K562 (cell line): ENCODE measurements at regions not wholly inside any gene's neighbourhood (a gene's known extent, or its start where the extent isn't known, plus 50 kb on each side); places are given as distances from the start of the nearest gene placed in this dataset.

Experiments
- ATAC-seq: fragments of 200-7000 bp; cut with Tn5 transposase; 3 replicates; pipeline ENCODE4 v1.9.1; 2020; ENCODE audit warnings: moderate library complexity
- BruUV-seq: library from RNA; stranded (reverse); fragments of 400-500 nt; replicated peaks from 2 replicates; lab custom pipeline; 2021; lab: Mats Ljungman, UMichigan
- CTCF ChIA-PET: fragments of 300-600 bp; formaldehyde crosslinking; extraction: SDS; loops from one replicate; lab custom pipeline; 2021; ENCODE audit warnings: low intra/inter-chr PET ratio; lab: Yijun Ruan, JAX
- POLR2A ChIA-PET: fragments of 300-600, 350-650 bp; sonication (Branson Sonifier 250); formaldehyde crosslinking; extraction: SDS; loops from one replicate; lab custom pipeline; 2021; ENCODE audit warnings: antibody characterized with exemption, inconsistent platforms; lab: Yijun Ruan, JAX
- DNase-seq, 4 experiments: peaks; one replicate each; pipeline versions ENCODE4 v3.0.0 to v3.0.0-alpha.2; 2011 to 2018; ENCODE audit warnings: low spot score in 3 of 4, mixed read lengths in 3 of 4; ENCODE audit errors: extremely low read depth in 1 of 4
- FAIRE-seq: peaks from 2 replicates; lab custom pipeline; 2011; peaks lifted over from hg19 to GRCh38; lab: Jason Lieb, UNC
- H2AFZ ChIP-seq: 2 replicates; pipeline ENCODE4 v1.6.0; 2011; ENCODE audit warnings: low read depth, low read length, control low read depth, inconsistent platforms
- H3K27ac ChIP-seq: fragments of 200-600 bp; 3 replicates; pipeline ENCODE4 v1.8.0; 2011; ENCODE audit warnings: low read depth, mild to moderate bottlenecking, control low read depth, inconsistent platforms, low read length, moderate library complexity, mixed read lengths; ENCODE audit errors: extremely low read depth
- H3K27me3 ChIP-seq, 2 experiments: fragments of 300-600 bp in 1 of 2; 2 replicates in 1 of 2; 3 replicates in 1 of 2; pipeline versions ENCODE4 v1.6.0 to v1.8.0; 2011; ENCODE audit warnings: inconsistent platforms in 2 of 2, low read length in 2 of 2, mild to moderate bottlenecking in 1 of 2, mixed read lengths in 1 of 2, moderate library complexity in 1 of 2; ENCODE audit not compliant: control insufficient read depth in 2 of 2, insufficient read depth in 2 of 2
- H3K36me3 ChIP-seq: fragments of 300-600 bp; 3 replicates; pipeline ENCODE4 v1.8.0; 2011; ENCODE audit warnings: mild to moderate bottlenecking, low read length, inconsistent platforms; ENCODE audit not compliant: control insufficient read depth, insufficient read depth
- H3K4me1 ChIP-seq, 2 experiments: fragments of 200-600 bp in 1 of 2; replicated peaks in 1 of 2; 2 replicates in 1 of 2; 3 replicates in 1 of 2; pipeline versions ENCODE4 v1.5.1 to v1.8.0; 2011; ENCODE audit warnings: inconsistent platforms in 2 of 2, low read length in 2 of 2, mild to moderate bottlenecking in 1 of 2, mixed read lengths in 1 of 2, moderate library complexity in 1 of 2; ENCODE audit not compliant: control insufficient read depth in 2 of 2, insufficient read depth in 2 of 2
- H3K4me2 ChIP-seq: 2 replicates; pipeline ENCODE4 v1.6.1; 2011; ENCODE audit warnings: low read length, control low read depth, inconsistent platforms, mixed read lengths; ENCODE audit not compliant: insufficient read depth
- H3K4me3 ChIP-seq: fragments of 200-600 bp; sonication (generic), shearing (Covaris generic); 2 replicates; pipeline ENCODE4 v1.5.1; 2016; ENCODE audit warnings: control low read depth, inconsistent platforms
- H3K79me2 ChIP-seq: fragments of 200-600 bp; 3 replicates; pipeline ENCODE4 v1.8.0; 2011; ENCODE audit warnings: low read length, inconsistent platforms; ENCODE audit not compliant: control insufficient read depth, insufficient read depth
- H3K9ac ChIP-seq, 2 experiments: 2 replicates each; pipeline versions ENCODE4 v1.6.0 to v1.6.1; 2011; ENCODE audit warnings: low read depth in 2 of 2, low read length in 2 of 2, control low read depth in 1 of 2, inconsistent platforms in 1 of 2, mild to moderate bottlenecking in 1 of 2, mixed read lengths in 1 of 2; ENCODE audit not compliant: insufficient read depth in 1 of 2
- H3K9me1 ChIP-seq: one replicate; pipeline ENCODE4 v1.6.0; 2011; ENCODE audit warnings: inconsistent platforms, mild to moderate bottlenecking, low read length, moderate library complexity; ENCODE audit not compliant: control insufficient read depth, insufficient read depth
- H3K9me3 ChIP-seq: replicated peaks from 2 replicates; pipeline ENCODE4 v1.5.1; 2011; ENCODE audit warnings: low read depth, low read length, inconsistent platforms; ENCODE audit not compliant: control insufficient read depth, insufficient read depth
- H4K20me1 ChIP-seq: replicated peaks from 2 replicates; pipeline ENCODE4 v1.6.1; 2011; ENCODE audit warnings: low read length, inconsistent platforms, mixed read lengths; ENCODE audit not compliant: control insufficient read depth, insufficient read depth
- ETS1 ChIP-seq: conservative IDR thresholded peaks from 2 replicates; pipeline ENCODE4 v1.6.1; 2011; ENCODE audit warnings: low read depth, mild to moderate bottlenecking, low read length; ENCODE audit not compliant: control insufficient read depth
- MBD1 ChIP-seq: fragments of 250-450 bp; sonication (Bioruptor Pico); IDR thresholded peaks from 2 replicates; pipeline ENCODE4 v1.8.0; 2022; ENCODE audit warnings: inconsistent platforms
- NCOA2 ChIP-seq, 2 experiments: fragments of 450-650 bp; IDR thresholded peaks; 2 replicates each; pipeline ENCODE4 v1.6.1; 2018; ENCODE audit warnings: mild to moderate bottlenecking in 2 of 2, moderate library complexity in 1 of 2; ENCODE audit not compliant: partially characterized antibody in 2 of 2
- PREB ChIP-seq: sonication (generic); formaldehyde crosslinking; IDR thresholded peaks from 2 replicates; pipeline ENCODE4 v1.8.1; 2023; ENCODE audit warnings: mild to moderate bottlenecking, missing genetic modification reagents
- SLC30A9 ChIP-seq: fragments of 250-450 bp; sonication (Bioruptor Pico); IDR thresholded peaks from 2 replicates; pipeline ENCODE4 v1.8.0; 2022; ENCODE audit warnings: mild to moderate bottlenecking, moderate library complexity
- SMC3 ChIP-seq: conservative IDR thresholded peaks from 2 replicates; pipeline ENCODE4 v1.6.1; 2011; ENCODE audit warnings: low read depth, low read length, improper control_type of control experiment; ENCODE audit not compliant: insufficient read depth
- SPI1 ChIP-seq: IDR thresholded peaks from 2 replicates; pipeline ENCODE4 v1.6.1; 2011; ENCODE audit warnings: low read depth, low read length, control low read depth, borderline replicate concordance
- SRSF1 ChIP-seq: fragments of 200-400 bp; formaldehyde crosslinking; IDR thresholded peaks from 2 replicates; pipeline ENCODE4 v1.6.1; 2017; ENCODE audit warnings: mild to moderate bottlenecking, low read depth, low read length, moderate library complexity
- ZNF518B ChIP-seq: fragments of 250-450 bp; sonication (Bioruptor Pico); IDR thresholded peaks from 2 replicates; pipeline ENCODE4 v1.5.0; 2021; ENCODE audit warnings: mild to moderate bottlenecking, moderate library complexity
- WGBS: fragments of 100-300 bp; shearing (Covaris generic); methylation state at CpG from one replicate; pipeline ENCODE4 v1.1.6; 2016; ENCODE audit warnings: low coverage, mixed read lengths; ENCODE audit not compliant: insufficient coverage; ENCODE audit errors: missing lambda C conversion rate; 5-methylcytosine and 5-hydroxymethylcytosine counted together
- in situ Hi-C: fragments of 300-500 bp; cut with MboI; formaldehyde crosslinking; loops from 4 replicates; pipeline ENCODE4 v1.15.0; 2018; ENCODE audit warnings: inconsistent platforms, mixed read lengths
- intact Hi-C: fragments of 100-400 bp; cut with micrococcal nuclease; formaldehyde crosslinking; loops from 2 replicates; pipeline ENCODE4 v1.14.2; 2022

- no peak for FAIRE-seq
- in situ Hi-C loops = no loop called here
- intact Hi-C loops = no loop called here
Observed at GRCh38 chr10:111739125-111739873, 444.3 kb downstream of the GPAM start.

GRCh38 chr10:111739874-111740139, 443.8 kb downstream of the GPAM start:
- Histone ChIP-seq H3K4me1 (no peaks in the 10 kb centered on the region), H3K27ac (no peak overlapping the region), H3K79me2 (no peaks in the 10 kb centered on the region), H3K9me3 (no peaks in the 10 kb centered on the region), H3K9me1 (no peaks in the 10 kb centered on the region), H3K36me3 (no peaks in the 10 kb centered on the region), H3K4me2 (no peak overlapping the region), H4K20me1 (no peaks in the 10 kb centered on the region), H3K27me3 (no peaks in the 10 kb centered on the region), H2AFZ (no peak overlapping the region), H3K4me3 (no peak overlapping the region), H3K9ac (no peak overlapping the region)
- WGBS = 0% methylated on average over 1 of the region's 1 CpG
- ATAC-seq = no peak
- intact Hi-C loops (no loop called here), in situ Hi-C loops (no loop called here)
- POLR2A ChIA-PET = no interaction called here
- CTCF ChIA-PET = no interaction called here
- no peak for FAIRE-seq
- DNase-seq = no peak
- no TSS peak for BruUV-seq
- TF ChIP-seq MBD1 (no peak), ETS1 (no peak), ZNF518B (no peak)

More at GRCh38 chr10:111739125-111739873, 444.3 kb downstream of the GPAM start:
- BruUV-seq = no TSS peak
- DNase-seq (no peak), ATAC-seq (no peak)
- 0% methylated on average over 6 of the region's 6 CpGs for WGBS
- H3K4me3 ChIP-seq = no peak overlapping the region
- no peaks in the 10 kb centered on the region for H3K36me3 ChIP-seq
- H3K27me3 ChIP-seq = no peaks in the 10 kb centered on the region
- ChIA-PET CTCF (no interaction called here), POLR2A (no interaction called here)
- no peaks in the 10 kb centered on the region for H3K4me1 ChIP-seq
- no peaks in the 10 kb centered on the region for H3K9me1 ChIP-seq
- no peak overlapping the region for H3K27ac ChIP-seq
- no peaks in the 10 kb centered on the region for H3K9me3 ChIP-seq
- H3K4me2 ChIP-seq = no peak overlapping the region
- H2AFZ ChIP-seq = no peak overlapping the region
- no peaks in the 10 kb centered on the region for H3K79me2 ChIP-seq
- no peak for TF ChIP-seq SRSF1
- no peak for TF ChIP-seq SPI1
- TF ChIP-seq NCOA2 (IDR thresholded peaks at IDR 0.05; ENCODE audit: partially characterized antibody in 2 of 2) = no peak
- no peak for TF ChIP-seq SMC3
- TF ChIP-seq PREB = no peak
- no peak for TF ChIP-seq SLC30A9 (CRISPR knock-in tag)
- TF ChIP-seq, all 486 proteins: peak for 0
- H4K20me1 ChIP-seq = no peaks in the 10 kb centered on the region
- H3K9ac ChIP-seq = no peak overlapping the region
